GM18505 (cell line): ENCODE measurements at regions not wholly inside any gene's neighbourhood (a gene's known extent, or its start where the extent isn't known, plus 50 kb on each side); places are given as distances from the start of the nearest gene placed in this dataset.
"Not testable (repeated sequence)": the region's sequence is repeated elsewhere in the genome, so short reads cannot be mapped to it uniquely, and the experiment has no call there.

Experiments used
- ATAC-seq: cut with Tn5 transposase; IDR thresholded peaks from one replicate; pipeline ENCODE4 v1.9.1; 2021; ENCODE audit not compliant: unreplicated experiment
- POLR2A ChIP-seq: IDR thresholded peaks from 4 replicates; pipeline ENCODE4 v1.6.1; 2011; ENCODE audit warnings: borderline replicate concordance; ENCODE audit not compliant: insufficient read depth, insufficient read length; ENCODE audit errors: extremely low read depth

- no peak for TF ChIP-seq POLR2A
- no peak for ATAC-seq
Observed at GRCh38 chr3:166669781-166670180, 710.3 kb downstream of the ZBBX start.

DNA sequence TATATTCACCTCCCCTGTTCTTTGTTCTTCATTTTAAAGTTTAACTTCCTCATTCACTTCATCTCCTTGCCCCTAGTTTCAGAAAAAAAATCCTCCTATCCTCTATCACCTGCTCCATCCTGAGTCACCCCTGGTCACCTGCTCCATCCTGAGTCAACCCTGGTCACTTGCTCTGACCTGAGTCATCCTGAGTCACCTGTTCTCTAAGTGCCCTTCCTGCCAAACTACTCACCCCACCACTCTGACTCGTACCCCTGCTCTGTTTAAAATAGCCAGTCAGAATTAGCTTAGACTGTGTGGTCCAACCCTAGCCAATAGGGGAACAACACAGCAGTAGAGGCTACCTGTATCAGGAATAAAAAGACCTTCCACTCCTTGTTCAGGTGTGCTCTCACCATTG lies 716.9 kb downstream of the ZBBX start:
- TF ChIP-seq POLR2A = no peak
- ATAC-seq = no peak

DNA sequence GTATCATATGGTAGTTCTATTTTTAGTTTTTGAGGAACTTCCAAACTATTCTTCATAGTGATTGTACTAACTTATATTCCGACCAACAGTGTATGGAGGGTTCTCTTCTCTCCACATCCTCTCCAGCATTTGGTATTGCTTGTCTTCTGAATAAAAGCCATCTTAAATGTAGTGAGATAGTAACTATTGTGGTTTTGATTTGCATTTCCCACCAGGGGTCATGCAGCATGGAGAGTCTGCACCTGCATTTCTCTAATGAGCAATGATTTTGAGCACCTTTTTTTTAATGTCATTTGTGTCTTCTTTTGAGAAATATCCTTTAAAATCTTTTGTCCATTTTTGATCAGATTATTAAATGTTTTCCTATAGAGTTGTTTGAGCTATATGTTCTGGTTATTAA lies 718.5 kb downstream of the ZBBX start:
- no peak for ATAC-seq
- TF ChIP-seq POLR2A = no peak

DNA sequence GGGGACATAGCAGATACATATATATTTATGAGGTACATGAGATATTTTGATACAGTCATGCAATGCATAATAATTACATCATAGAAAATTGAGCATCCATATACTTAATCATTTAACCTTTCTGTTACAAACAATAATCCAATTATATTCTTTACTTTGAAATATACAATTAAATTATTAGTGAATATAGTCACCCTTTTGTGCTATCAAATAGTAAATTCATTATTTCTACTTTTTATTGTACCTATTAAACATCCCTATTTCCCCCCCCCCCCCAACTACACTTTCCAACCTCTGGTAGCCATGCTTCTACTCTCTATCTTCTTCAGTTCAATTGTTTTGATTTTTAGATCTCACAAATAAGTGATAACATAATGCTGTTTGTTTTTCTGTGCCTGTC lies 719.1 kb downstream of the ZBBX start:
- TF ChIP-seq POLR2A = no peak
- ATAC-seq = no peak

GRCh38 chr3:166637984-166638530 lies 742.0 kb downstream of the ZBBX start:
- no peak for ATAC-seq

DNA sequence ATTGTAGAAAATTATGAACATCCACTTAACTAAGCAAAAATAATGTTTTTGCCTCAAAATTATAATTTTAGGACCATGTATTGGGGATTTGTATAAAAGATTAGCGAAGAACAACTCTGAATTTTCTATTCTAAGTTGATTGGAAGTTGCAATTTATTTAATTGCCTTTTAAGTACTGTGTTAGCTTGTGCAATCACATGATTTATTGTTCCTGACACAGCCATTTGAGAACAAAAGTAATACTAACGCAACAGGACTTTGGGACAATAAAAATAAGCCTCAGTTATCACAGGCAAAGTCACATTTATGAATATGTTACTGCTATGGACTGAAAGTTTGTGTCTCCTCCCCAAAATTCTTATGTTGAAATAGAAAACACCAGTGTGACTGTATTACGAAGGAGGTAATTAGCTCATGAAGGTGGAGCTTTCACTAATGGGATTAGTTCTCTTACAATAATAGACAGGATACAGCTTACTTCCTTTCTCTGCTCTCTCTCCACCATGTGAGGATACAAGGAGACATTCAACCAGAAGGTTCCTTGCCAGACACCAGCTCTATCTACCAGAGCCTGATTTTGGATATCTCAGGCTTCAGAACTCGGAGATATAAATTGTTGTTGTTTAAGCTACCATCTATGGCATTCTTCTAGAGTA lies 745.9 kb downstream of the ZBBX start:
- TF ChIP-seq POLR2A = no peak
- ATAC-seq = no peak

More at GRCh38 chr3:166637984-166638530, 742.0 kb downstream of the ZBBX start:
- TF ChIP-seq POLR2A = no peak

DNA sequence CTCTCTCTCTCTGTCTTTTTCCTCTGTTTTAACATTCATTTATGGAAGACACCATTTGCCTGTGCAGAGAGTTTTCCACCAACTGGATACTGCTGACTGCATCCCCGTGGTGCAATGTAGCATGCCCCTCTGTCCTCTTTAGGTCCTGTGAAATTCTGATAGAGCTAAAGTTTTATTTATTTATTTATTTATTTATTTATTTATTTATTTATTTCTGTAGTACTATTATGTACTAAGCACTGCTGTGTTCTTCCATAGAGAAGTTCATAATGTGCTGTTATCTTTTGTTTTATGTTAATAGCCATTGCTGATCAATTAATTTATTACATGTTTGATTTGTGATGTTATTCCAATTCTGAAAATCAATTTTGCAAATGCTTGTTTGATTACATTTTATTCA lies 749.9 kb downstream of the ZBBX start:
- no peak for TF ChIP-seq POLR2A
- ATAC-seq = no peak

- TF ChIP-seq POLR2A = no peak
- no peak for ATAC-seq
Observed at GRCh38 chr3:166613365-166613764, 766.7 kb downstream of the ZBBX start.

DNA sequence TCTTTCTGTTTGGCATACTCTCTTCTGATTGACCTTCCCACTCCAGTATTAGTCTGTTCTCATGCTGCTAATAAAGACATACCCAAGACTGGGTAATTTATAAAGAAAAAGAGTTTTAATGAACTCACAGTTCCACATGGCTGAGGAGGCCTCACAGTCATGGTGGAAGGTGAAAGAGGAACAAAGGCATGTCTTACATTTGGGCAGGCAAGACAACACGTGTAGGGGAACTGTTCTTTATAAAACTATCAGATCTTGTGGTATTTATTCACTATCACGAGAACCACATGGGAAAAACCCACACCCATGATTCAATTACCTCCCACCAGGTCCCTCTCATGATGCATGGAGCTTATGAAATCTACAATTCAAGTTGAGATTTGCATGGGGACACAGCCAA lies 767.3 kb downstream of the ZBBX start:
- not testable (repeated sequence) for ATAC-seq

GRCh38 chr3:166607933-166608521 lies 770.8 kb upstream of the BCHE start:
- ATAC-seq = no peak
- TF ChIP-seq POLR2A = no peak

DNA sequence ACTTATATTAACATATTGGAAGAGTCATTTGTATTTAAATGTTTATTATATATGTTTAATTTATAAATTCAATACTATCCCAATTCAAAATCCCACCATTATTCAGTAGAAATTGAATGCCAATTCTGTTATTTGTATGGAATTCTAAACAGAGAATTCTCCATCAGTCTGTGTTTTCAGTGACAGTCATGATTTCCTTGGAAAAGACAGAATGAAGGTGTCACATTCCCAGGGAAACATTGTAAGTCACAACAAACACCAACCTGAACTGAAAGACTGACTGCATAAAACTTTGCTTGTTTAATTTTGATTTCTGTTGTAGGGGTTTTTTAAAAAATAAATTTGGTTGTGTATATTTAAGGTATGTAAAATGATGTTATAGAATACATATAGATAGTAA lies 769.8 kb upstream of the BCHE start:
- TF ChIP-seq POLR2A = no peak

GRCh38 chr3:166593776-166594175 lies 756.6 kb upstream of the BCHE start:
- no peak for TF ChIP-seq POLR2A
- no peak for ATAC-seq

More for the DNA sequence above, 769.8 kb upstream of the BCHE start:
- no peak for ATAC-seq

- no peak for TF ChIP-seq POLR2A
- no peak for ATAC-seq
Observed at GRCh38 chr3:166582236-166582635, 745.0 kb upstream of the BCHE start.

DNA sequence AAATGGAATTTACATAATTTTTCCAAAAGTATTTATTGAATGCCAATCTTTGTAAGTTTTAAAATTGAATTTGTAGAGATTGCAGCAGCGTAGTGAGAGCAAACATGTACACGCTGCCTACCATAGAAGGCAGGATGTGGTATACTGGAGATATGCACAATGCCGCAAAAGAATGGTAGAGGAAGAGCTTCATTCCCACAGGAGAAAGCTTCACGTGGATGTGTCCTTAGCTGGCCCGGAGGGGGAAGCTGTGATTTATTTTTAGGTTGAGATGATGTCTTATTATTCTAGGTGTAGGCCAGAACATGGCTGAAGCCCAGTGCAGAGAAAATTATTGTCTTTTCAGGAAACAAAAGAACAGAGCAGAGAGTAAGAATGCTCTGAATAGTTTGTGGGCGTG lies 743.3 kb upstream of the BCHE start:
- no peak for ATAC-seq

More for the DNA sequence above, 743.3 kb upstream of the BCHE start:
- no peak for TF ChIP-seq POLR2A
